Smooth muscle cell (in vitro differentiated cells): ENCODE measurements at regions not wholly inside any gene's neighbourhood (a gene's known extent, or its start where the extent isn't known, plus 50 kb on each side); places are given as distances from the start of the nearest gene placed in this dataset.
"Not testable (repeated sequence)": the region's sequence is repeated elsewhere in the genome, so short reads cannot be mapped to it uniquely, and the experiment has no call there.

Source experiments
- DNase-seq: peaks from one replicate; lab custom pipeline; 2025; ENCODE audit not compliant: unreplicated experiment; lab: John Stamatoyannopoulos, UW
- H2AFZ ChIP-seq: fragments of 200-600 bp; sonication (generic); 2 replicates; pipeline ENCODE4 v1.6.0; 2016; ENCODE audit warnings: antibody characterized with exemption, low read depth, mild to moderate bottlenecking
- H3F3A ChIP-seq: fragments of 200-600 bp; sonication (generic); 2 replicates; pipeline ENCODE4 v1.6.0; 2017; ENCODE audit warnings: antibody characterized with exemption, low read depth
- H3K27ac ChIP-seq: fragments of 200-600 bp; sonication (generic); 2 replicates; pipeline ENCODE4 v1.5.1; 2016; ENCODE audit warnings: low read depth, mild to moderate bottlenecking
- H3K27me3 ChIP-seq: fragments of 200-600 bp; sonication (generic); 2 replicates; pipeline ENCODE4 v1.6.1; 2016; ENCODE audit warnings: low read depth, mild to moderate bottlenecking
- H3K36me3 ChIP-seq: fragments of 200-600 bp; sonication (generic); 2 replicates; pipeline ENCODE4 v1.5.1; 2016; ENCODE audit warnings: low read depth
- H3K4me1 ChIP-seq: fragments of 200-600 bp; sonication (generic); 2 replicates; pipeline ENCODE4 v1.5.1; 2016; ENCODE audit warnings: low read depth
- H3K4me2 ChIP-seq: fragments of 200-600 bp; sonication (generic); 2 replicates; pipeline ENCODE4 v1.6.0; 2016; ENCODE audit warnings: mild to moderate bottlenecking
- H3K4me3 ChIP-seq: fragments of 200-600 bp; sonication (generic); 2 replicates; pipeline ENCODE4 v1.5.1; 2016; ENCODE audit warnings: mild to moderate bottlenecking
- H3K79me2 ChIP-seq: fragments of 200-600 bp; sonication (generic); 2 replicates; pipeline ENCODE4 v1.6.0; 2016; ENCODE audit warnings: low read depth, mild to moderate bottlenecking
- H3K9ac ChIP-seq: fragments of 200-600 bp; sonication (generic); 2 replicates; pipeline ENCODE4 v1.6.0; 2016; ENCODE audit warnings: low read depth
- H3K9me3 ChIP-seq: fragments of 200-600 bp; sonication (generic); replicated peaks from 2 replicates; pipeline ENCODE4 v1.5.1; 2016; ENCODE audit warnings: low read depth
- H4K20me1 ChIP-seq: fragments of 200-600 bp; sonication (generic); 2 replicates; pipeline ENCODE4 v1.6.0; 2016; ENCODE audit warnings: low read depth
- CTCF ChIP-seq: fragments of 200-600 bp; sonication (generic); IDR thresholded peaks from 2 replicates; pipeline ENCODE4 v1.5.1; 2017; ENCODE audit warnings: borderline replicate concordance, mild to moderate bottlenecking, antibody characterized with exemption; ENCODE audit not compliant: insufficient read depth, poor library complexity, severe bottlenecking
- WGBS: methylation state at CpG from one replicate; pipeline ENCODE4 v1.1.7; 2016; ENCODE audit warnings: low lambda C conversion rate; 5-methylcytosine and 5-hydroxymethylcytosine counted together

- 63% methylated on average over 6 of the region's 6 CpGs for WGBS
- Histone ChIP-seq H3K27me3 (no peaks in the 10 kb centered on the region), H3K9me3 (no peaks in the 10 kb centered on the region), H3K27ac (peak overlapping the region; percentile 44), H3K9ac (no peak overlapping the region), H3K4me3 (no peak overlapping the region), H3K4me1 (peaks cover 48% of the 10 kb centered on the region), H3K36me3 (no peaks in the 10 kb centered on the region), H4K20me1 (no peaks in the 10 kb centered on the region), H3F3A (peaks cover 1% of the 10 kb centered on the region), H2AFZ (peak overlapping the region; percentile 79), H3K4me2 (peak overlapping the region; percentile 4), H3K79me2 (no peaks in the 10 kb centered on the region)
- TF ChIP-seq CTCF: no peak
- no peak for DNase-seq
Observed at GRCh38 chr7:13021566-13022300, 334.3 kb downstream of the ARL4A start.

GRCh38 chr7:13024121-13024674, 336.8 kb downstream of the ARL4A start:
- H3K4me3 ChIP-seq: no peak overlapping the region
- no peaks in the 10 kb centered on the region for H3K36me3 ChIP-seq
- no peaks in the 10 kb centered on the region for H3F3A ChIP-seq
- no peak overlapping the region for H3K4me2 ChIP-seq
- no peak overlapping the region for H3K9ac ChIP-seq
- no peak overlapping the region for H3K27ac ChIP-seq
- no peak for TF ChIP-seq CTCF
- H3K79me2 ChIP-seq: no peaks in the 10 kb centered on the region
- H4K20me1 ChIP-seq: no peaks in the 10 kb centered on the region
- H3K4me1 ChIP-seq: peaks cover 25% of the 10 kb centered on the region
- no peak overlapping the region for H2AFZ ChIP-seq
- DNase-seq: no peak
- no peaks in the 10 kb centered on the region for H3K9me3 ChIP-seq
- 90% methylated on average over 1 of the region's 1 CpG for WGBS
- no peaks in the 10 kb centered on the region for H3K27me3 ChIP-seq

GRCh38 chr7:13025043-13025442, 337.6 kb downstream of the ARL4A start:
- H3F3A ChIP-seq, H3K27me3 ChIP-seq, DNase-seq, H3K79me2 ChIP-seq, H3K36me3 ChIP-seq, H2AFZ ChIP-seq, H3K9ac ChIP-seq, H4K20me1 ChIP-seq, H3K9me3 ChIP-seq, H3K4me2 ChIP-seq, H3K27ac ChIP-seq, H3K4me3 ChIP-seq: not testable (repeated sequence)
- 96% methylated on average over 3 of the region's 3 CpGs for WGBS
- peaks cover 22% of the 10 kb centered on the region for H3K4me1 ChIP-seq

GRCh38 chr7:13027321-13027720, 339.9 kb downstream of the ARL4A start:
- Histone ChIP-seq H3K4me2 (no peak overlapping the region), H3K4me3 (no peak overlapping the region), H3F3A (no peaks in the 10 kb centered on the region), H3K36me3 (no peaks in the 10 kb centered on the region), H3K27me3 (no peaks in the 10 kb centered on the region), H3K79me2 (no peaks in the 10 kb centered on the region), H2AFZ (no peak overlapping the region), H4K20me1 (no peaks in the 10 kb centered on the region), H3K9me3 (no peaks in the 10 kb centered on the region), H3K4me1 (peaks cover 8% of the 10 kb centered on the region), H3K27ac (no peak overlapping the region), H3K9ac (no peak overlapping the region)
- WGBS: 100% methylated on average over 2 of the region's 2 CpGs
- no peak for DNase-seq
- TF ChIP-seq CTCF: no peak
